BE2C (cell line): ENCODE measurements at regions not wholly inside any gene's neighbourhood (a gene's known extent, or its start where the extent isn't known, plus 50 kb on each side); places are given as distances from the start of the nearest gene placed in this dataset.

Source experiments
- DNase-seq: peaks from one replicate; pipeline ENCODE4 v3.0.0-alpha.2; 2020
- H3K27me3 ChIP-seq: fragments of 250-450 bp; sonication (Bioruptor Pico); 2 replicates; pipeline ENCODE4 v1.5.1; 2020; ENCODE audit warnings: mild to moderate bottlenecking
- H3K36me3 ChIP-seq: fragments of 250-450 bp; sonication (Bioruptor Pico); 2 replicates; pipeline ENCODE4 v1.5.1; 2020; ENCODE audit warnings: mild to moderate bottlenecking
- H3K4me1 ChIP-seq: fragments of 250-450 bp; sonication (Bioruptor Pico); 2 replicates; pipeline ENCODE4 v1.5.1; 2020
- H3K4me3 ChIP-seq: 2 replicates; pipeline ENCODE4 v1.5.1; 2011; ENCODE audit warnings: low read depth, low read length
- H3K9me3 ChIP-seq: fragments of 250-450 bp; sonication (Bioruptor Pico); 2 replicates; pipeline ENCODE4 v1.5.1; 2020
- TF ChIP-seq, protein P1 (sequence below): IDR thresholded peaks from 2 replicates; pipeline ENCODE4 v1.5.1; 2012; ENCODE audit warnings: mild to moderate bottlenecking, low read depth, low read length

DNA sequence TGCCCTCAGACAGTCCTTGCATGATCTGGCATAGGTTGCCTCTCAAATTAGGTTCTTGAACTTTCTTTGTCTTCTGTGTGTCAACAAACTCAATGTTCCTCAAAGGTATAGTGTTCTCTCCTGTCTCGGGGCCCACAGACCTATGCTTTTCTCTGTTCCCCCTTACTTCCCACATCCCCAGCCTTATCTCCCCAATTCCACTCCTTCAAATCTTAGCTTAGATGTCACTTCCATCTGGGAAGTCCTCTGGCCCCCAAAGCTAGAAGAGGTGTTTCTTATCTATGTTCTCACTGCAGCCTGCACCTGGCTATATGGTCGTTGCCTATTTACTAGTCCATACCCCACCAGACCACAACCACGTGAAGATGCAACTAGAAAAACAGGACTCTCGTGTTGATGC is 134.6 kb upstream of the MYCN start:
- Histone ChIP-seq H3K27me3 (peaks cover 3% of the 10 kb centered on the region; the same call in 1 of the 2 replicates), H3K9me3 (no peaks in the 10 kb centered on the region), H3K4me1 (no peaks in the 10 kb centered on the region), H3K36me3 (no peaks in the 10 kb centered on the region), H3K4me3 (no peak overlapping the region)
- DNase-seq, result no peak
- TF ChIP-seq, protein P1, sequence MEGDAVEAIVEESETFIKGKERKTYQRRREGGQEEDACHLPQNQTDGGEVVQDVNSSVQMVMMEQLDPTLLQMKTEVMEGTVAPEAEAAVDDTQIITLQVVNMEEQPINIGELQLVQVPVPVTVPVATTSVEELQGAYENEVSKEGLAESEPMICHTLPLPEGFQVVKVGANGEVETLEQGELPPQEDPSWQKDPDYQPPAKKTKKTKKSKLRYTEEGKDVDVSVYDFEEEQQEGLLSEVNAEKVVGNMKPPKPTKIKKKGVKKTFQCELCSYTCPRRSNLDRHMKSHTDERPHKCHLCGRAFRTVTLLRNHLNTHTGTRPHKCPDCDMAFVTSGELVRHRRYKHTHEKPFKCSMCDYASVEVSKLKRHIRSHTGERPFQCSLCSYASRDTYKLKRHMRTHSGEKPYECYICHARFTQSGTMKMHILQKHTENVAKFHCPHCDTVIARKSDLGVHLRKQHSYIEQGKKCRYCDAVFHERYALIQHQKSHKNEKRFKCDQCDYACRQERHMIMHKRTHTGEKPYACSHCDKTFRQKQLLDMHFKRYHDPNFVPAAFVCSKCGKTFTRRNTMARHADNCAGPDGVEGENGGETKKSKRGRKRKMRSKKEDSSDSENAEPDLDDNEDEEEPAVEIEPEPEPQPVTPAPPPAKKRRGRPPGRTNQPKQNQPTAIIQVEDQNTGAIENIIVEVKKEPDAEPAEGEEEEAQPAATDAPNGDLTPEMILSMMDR, result no peak

DNA sequence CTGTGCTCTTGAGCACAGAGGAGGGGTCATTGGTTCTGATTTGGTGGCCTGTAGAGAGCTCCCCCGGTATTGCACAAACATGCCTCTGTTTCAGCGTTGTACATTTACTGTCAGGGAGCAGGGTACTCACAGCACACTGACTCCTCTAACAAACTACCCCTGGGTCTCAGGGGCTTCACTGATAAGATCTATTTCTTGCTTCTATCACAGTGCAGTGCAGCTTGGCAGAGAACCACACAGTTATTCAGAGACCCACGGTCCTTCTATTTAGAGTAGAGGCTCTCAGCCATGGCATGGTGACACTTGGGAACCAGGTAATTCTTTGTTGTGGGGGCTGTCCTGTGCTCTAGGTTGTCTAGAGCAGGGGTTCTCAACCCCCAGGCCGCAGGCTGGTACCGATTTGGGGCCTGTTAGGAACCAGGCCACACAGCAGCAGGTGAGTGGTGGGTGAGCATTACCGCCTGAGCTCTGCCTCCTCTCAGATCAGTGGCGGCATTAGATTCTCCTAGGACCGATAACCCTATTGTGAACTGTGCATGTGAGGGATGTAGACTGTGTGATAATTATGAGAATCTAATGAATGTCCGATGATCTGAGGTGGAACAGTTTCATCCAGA is 133.4 kb upstream of the MYCN start:
- no peaks in the 10 kb centered on the region for H3K9me3 ChIP-seq
- TF ChIP-seq, protein P1, result no peak
- DNase-seq, result no peak
- no peaks in the 10 kb centered on the region for H3K4me1 ChIP-seq
- H3K27me3 ChIP-seq, result peaks cover 3% of the 10 kb centered on the region; the same call in 1 of the 2 replicates
- H3K36me3 ChIP-seq, result no peaks in the 10 kb centered on the region
- H3K4me3 ChIP-seq, result no peak overlapping the region

DNA sequence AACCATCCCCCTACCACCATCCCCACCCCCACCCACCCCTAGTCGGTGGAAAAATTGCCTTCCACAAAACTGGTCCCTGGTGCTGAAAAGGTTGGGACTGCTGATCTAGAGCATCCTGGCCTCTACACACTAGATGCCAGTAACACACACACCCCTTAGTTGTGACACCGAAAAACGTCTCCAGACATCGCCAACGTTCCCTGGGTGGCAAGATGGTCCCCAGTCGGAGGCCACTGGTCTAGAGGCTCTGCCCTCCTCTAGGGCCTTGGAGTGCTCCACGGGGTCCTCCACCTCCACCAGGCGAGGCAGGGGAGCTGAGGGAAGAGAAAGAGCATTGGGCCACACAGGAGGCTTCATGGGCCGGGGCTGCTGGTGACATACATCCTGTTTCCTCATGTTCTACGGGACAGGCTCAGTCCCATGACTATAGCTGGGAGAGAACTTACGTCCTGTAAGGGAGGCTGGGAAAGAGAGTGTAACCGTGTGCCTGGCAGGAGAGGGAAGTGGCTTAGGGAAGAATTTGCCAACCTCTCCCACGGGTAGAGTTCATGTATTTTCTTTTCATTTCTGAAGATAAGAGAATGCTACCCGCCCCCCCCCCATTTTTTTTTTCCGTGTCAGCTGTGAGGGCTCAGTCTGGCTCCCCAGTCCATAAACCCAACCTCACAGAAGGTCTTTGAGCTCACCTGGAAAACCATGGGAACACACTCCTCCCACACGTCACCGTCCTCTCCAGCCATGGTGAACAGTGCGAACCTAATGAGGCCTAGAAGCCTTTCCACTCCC is 132.7 kb upstream of the MYCN start:
- TF ChIP-seq, protein P1, result no peak
- Histone ChIP-seq H3K27me3 (peaks cover 3% of the 10 kb centered on the region; the same call in 1 of the 2 replicates), H3K9me3 (no peaks in the 10 kb centered on the region), H3K4me3 (no peak overlapping the region), H3K36me3 (no peaks in the 10 kb centered on the region), H3K4me1 (no peaks in the 10 kb centered on the region)
- DNase-seq, result no peak

DNA sequence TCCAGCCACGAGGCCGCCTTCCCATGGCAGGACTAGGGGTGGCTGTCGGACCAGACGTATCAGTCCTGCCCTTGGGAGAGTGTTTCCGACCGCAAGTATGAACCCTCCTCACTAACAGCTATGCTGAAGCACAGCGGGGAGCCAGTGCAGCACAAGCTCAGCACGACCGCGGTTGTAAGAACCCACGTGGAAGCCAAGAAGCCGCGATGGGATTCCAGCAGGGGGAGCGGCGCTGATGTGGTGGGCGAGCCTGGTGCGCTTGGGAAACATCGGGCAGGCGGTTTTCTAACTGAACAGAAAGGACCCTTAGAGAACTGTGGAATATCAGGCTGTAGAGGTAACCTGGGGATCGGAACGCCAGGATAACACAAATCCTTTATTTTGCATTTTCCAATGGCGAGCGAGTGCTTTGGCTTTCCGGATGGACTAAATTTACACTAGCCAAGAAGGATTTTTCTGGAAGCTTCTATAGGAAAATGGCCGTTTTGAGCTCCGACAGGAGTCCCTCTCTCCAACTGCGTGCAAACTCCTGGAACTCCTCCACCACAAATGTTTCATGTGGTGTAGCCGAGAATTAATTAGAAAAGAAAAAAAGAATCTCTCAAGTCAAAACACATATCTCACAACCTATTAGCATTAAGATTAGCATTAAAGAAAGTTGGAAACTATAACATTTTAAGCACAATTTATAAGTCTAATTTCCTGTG is 132.0 kb upstream of the MYCN start:
- no peaks in the 10 kb centered on the region for H3K4me1 ChIP-seq
- TF ChIP-seq, protein P1, result no peak
- H3K36me3 ChIP-seq, result no peaks in the 10 kb centered on the region
- DNase-seq, result no peak
- no peaks in the 10 kb centered on the region for H3K9me3 ChIP-seq
- no peak overlapping the region for H3K4me3 ChIP-seq
- H3K27me3 ChIP-seq, result peaks cover 3% of the 10 kb centered on the region; the same call in 1 of the 2 replicates

DNA sequence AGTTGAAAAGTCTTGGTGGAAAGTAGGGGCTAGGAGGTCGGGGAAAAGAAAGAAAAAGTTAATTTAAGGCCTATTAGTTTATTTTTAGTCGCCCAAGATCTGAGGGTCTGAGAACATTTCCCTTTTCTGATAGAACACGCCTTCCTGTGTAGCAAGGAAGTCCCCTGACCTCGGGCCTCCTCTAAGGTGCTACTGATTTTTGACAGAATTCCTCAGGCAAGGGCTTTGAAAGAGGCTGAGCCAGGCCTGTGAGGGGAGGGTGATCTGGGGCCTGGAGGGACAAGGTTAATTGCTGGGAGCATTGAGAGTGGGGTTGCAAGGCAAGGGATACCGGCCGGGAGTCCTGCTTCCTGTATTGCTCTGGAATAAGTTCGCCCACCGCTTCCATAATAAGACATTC is 131.4 kb upstream of the MYCN start:
- Histone ChIP-seq H3K36me3 (no peaks in the 10 kb centered on the region), H3K9me3 (no peaks in the 10 kb centered on the region), H3K27me3 (no peaks in the 10 kb centered on the region), H3K4me1 (no peaks in the 10 kb centered on the region), H3K4me3 (no peak overlapping the region)
- TF ChIP-seq, protein P1, result no peak
- DNase-seq, result no peak
